HCT116 (cell line): ENCODE measurements at regions not wholly inside any gene's neighbourhood (a gene's known extent, or its start where the extent isn't known, plus 50 kb on each side); places are given as distances from the start of the nearest gene placed in this dataset.

Experiments
- ATAC-seq: fragments of 200-7000 bp; cut with Tn5 transposase; 2 replicates; pipeline ENCODE4 v1.9.1; 2020; ENCODE audit warnings: mild to moderate bottlenecking, moderate library complexity
- BruUV-seq: library from RNA; stranded (reverse); fragments of 400-500 nt; replicated peaks from 2 replicates; lab custom pipeline; 2021; lab: Mats Ljungman, UMichigan
- CTCF ChIA-PET: fragments of 300-600 bp; sonication (Branson Sonifier 250); formaldehyde crosslinking; loops from one replicate; lab custom pipeline; 2021; ENCODE audit warnings: antibody characterized with exemption; lab: Charles Lee
- POLR2A ChIA-PET: fragments of 300-600, 350-600 bp; sonication (Branson Sonifier 250); formaldehyde crosslinking; loops from one replicate; lab custom pipeline; 2021; ENCODE audit warnings: antibody characterized with exemption; lab: Charles Lee
- RAD21 ChIA-PET, 2 experiments: fragments of 300-600 bp; sonication (Branson Sonifier 250); formaldehyde crosslinking; loops; one replicate each; lab custom pipeline; 2023; ENCODE audit warnings: low total read pairs in 2 of 2; ENCODE audit not compliant: uncharacterized antibody in 2 of 2, unreplicated experiment in 2 of 2, low non-redundant PET in 1 of 2; lab: Charles Lee
- DNase-seq: peaks from one replicate; pipeline ENCODE4 v3.0.0-alpha.2; 2010; ENCODE audit warnings: low read depth, low spot score
- H2AFZ ChIP-seq: fragments of 200-600 bp; shearing (Covaris generic), sonication (generic); 2 replicates; pipeline ENCODE4 v1.6.1; 2017; ENCODE audit warnings: low read depth, mixed run types, mixed read lengths, antibody characterized with exemption, low read length; ENCODE audit not compliant: poor library complexity, severe bottlenecking
- H3K27ac ChIP-seq: 2 replicates; pipeline ENCODE4 v1.5.1; 2012; ENCODE audit warnings: low read depth, low read length
- H3K27me3 ChIP-seq: fragments of 200-600 bp; sonication (generic); 2 replicates; pipeline ENCODE4 v1.6.1; 2016; ENCODE audit warnings: mixed run types, low read length, mixed read lengths; ENCODE audit not compliant: insufficient read depth
- H3K36me3 ChIP-seq, 2 experiments: fragments of 200-500 bp in 1 of 2; fragments of 200-600 bp in 1 of 2; sonication (Bioruptor generic) in 1 of 2; sonication (generic) in 1 of 2; 2 replicates each; pipeline versions ENCODE4 v1.5.1 to v1.6.1; 2014 to 2016; ENCODE audit warnings: low read length in 2 of 2, inconsistent platforms in 1 of 2, mixed read lengths in 1 of 2, mixed run types in 1 of 2; ENCODE audit not compliant: insufficient read depth in 2 of 2, control insufficient read depth in 1 of 2
- H3K4me1 ChIP-seq, 2 experiments: fragments of 200-600 bp in 1 of 2; sonication (generic) in 1 of 2; 2 replicates each; pipeline versions ENCODE4 v1.5.1 to v1.6.1; 2012 to 2017; ENCODE audit warnings: low read length in 2 of 2, inconsistent platforms in 1 of 2, mild to moderate bottlenecking in 1 of 2, mixed read lengths in 1 of 2, mixed run types in 1 of 2, moderate library complexity in 1 of 2; ENCODE audit not compliant: insufficient read depth in 2 of 2, control insufficient read depth in 1 of 2
- H3K4me2 ChIP-seq: fragments of 200-600 bp; sonication (generic); 2 replicates; pipeline ENCODE4 v1.6.1; 2017; ENCODE audit warnings: mixed run types, low read length, mixed read lengths
- H3K4me3 ChIP-seq, 2 experiments: fragments of 200-600 bp in 1 of 2; sonication (generic) in 1 of 2; replicated peaks in 1 of 2; 2 replicates each; pipeline ENCODE4 v1.5.1; 2011 to 2016; ENCODE audit warnings: low read length in 2 of 2, control low read depth in 1 of 2, low read depth in 1 of 2, mild to moderate bottlenecking in 1 of 2, mixed read lengths in 1 of 2, mixed run types in 1 of 2
- H3K79me2 ChIP-seq: fragments of 200-600 bp; sonication (generic); 2 replicates; pipeline ENCODE4 v1.6.1; 2017; ENCODE audit warnings: mild to moderate bottlenecking, mixed run types, low read length, moderate library complexity, mixed read lengths; ENCODE audit not compliant: insufficient read depth
- H3K9ac ChIP-seq: fragments of 200-600 bp; sonication (generic); 2 replicates; pipeline ENCODE4 v1.6.1; 2016; ENCODE audit warnings: low read length, mixed read lengths
- H3K9me2 ChIP-seq: fragments of 200-600 bp; sonication (generic), shearing (Covaris generic); 2 replicates; pipeline ENCODE4 v1.6.1; 2017; ENCODE audit warnings: mixed run types, mild to moderate bottlenecking, moderate library complexity; ENCODE audit not compliant: insufficient read depth
- H3K9me3 ChIP-seq, 2 experiments: fragments of 200-500 bp in 1 of 2; fragments of 200-600 bp in 1 of 2; sonication (Bioruptor generic) in 1 of 2; sonication (generic) in 1 of 2; 2 replicates each; pipeline ENCODE4 v1.6.1; 2014 to 2017; ENCODE audit warnings: low read length in 2 of 2, mixed read lengths in 2 of 2, inconsistent platforms in 1 of 2, low read depth in 1 of 2, mild to moderate bottlenecking in 1 of 2, mixed run types in 1 of 2, moderate library complexity in 1 of 2; ENCODE audit not compliant: control insufficient read depth in 1 of 2, insufficient read depth in 1 of 2
- H4K20me1 ChIP-seq: fragments of 200-600 bp; sonication (generic), shearing (Covaris generic); 2 replicates; pipeline ENCODE4 v1.6.1; 2017; ENCODE audit warnings: mixed run types, mild to moderate bottlenecking, moderate library complexity; ENCODE audit not compliant: insufficient read depth
- CBX3 ChIP-seq: IDR thresholded peaks from 2 replicates; pipeline ENCODE4 v1.6.1; 2012; ENCODE audit warnings: low read depth
- CEBPB ChIP-seq: IDR thresholded peaks from 2 replicates; pipeline ENCODE4 v1.6.1; 2012; ENCODE audit warnings: low read depth
- EGR1 ChIP-seq: IDR thresholded peaks from 2 replicates; pipeline ENCODE4 v1.6.1; 2012; ENCODE audit warnings: low read depth
- ELF1 ChIP-seq: IDR thresholded peaks from 2 replicates; pipeline ENCODE4 v1.6.1; 2012; ENCODE audit warnings: low read depth, borderline replicate concordance
- EZH2phosphoT487 ChIP-seq: fragments of 200-600 bp; IDR thresholded peaks from 2 replicates; pipeline ENCODE4 v1.6.1; 2018; ENCODE audit warnings: antibody characterized with exemption, borderline replicate concordance
- FOSL1 ChIP-seq: IDR thresholded peaks from 2 replicates; pipeline ENCODE4 v1.6.1; 2012; ENCODE audit warnings: low read depth
- JUND ChIP-seq: IDR thresholded peaks from 2 replicates; pipeline ENCODE4 v1.6.1; 2012
- POLR2A ChIP-seq: IDR thresholded peaks from 2 replicates; pipeline ENCODE4 v1.7.0; 2011; ENCODE audit warnings: borderline replicate concordance; ENCODE audit not compliant: insufficient read depth, insufficient read length; ENCODE audit errors: extremely low read depth
- POLR2AphosphoS5 ChIP-seq: IDR thresholded peaks from 2 replicates; pipeline ENCODE4 v1.6.1; 2011; ENCODE audit warnings: mild to moderate bottlenecking, low read depth, low read length, moderate library complexity
- SIN3A ChIP-seq: IDR thresholded peaks from 2 replicates; pipeline ENCODE4 v1.6.1; 2012; ENCODE audit warnings: low read depth
- SP1 ChIP-seq: IDR thresholded peaks from 2 replicates; pipeline ENCODE4 v1.6.1; 2012; ENCODE audit warnings: low read depth
- SRF ChIP-seq: IDR thresholded peaks from 2 replicates; pipeline ENCODE4 v1.6.1; 2012; ENCODE audit warnings: low read depth
- TCF7L2 ChIP-seq: IDR thresholded peaks from 2 replicates; pipeline ENCODE4 v1.7.0; 2011; ENCODE audit warnings: borderline replicate concordance, inconsistent platforms; ENCODE audit not compliant: insufficient read depth, insufficient read length; ENCODE audit errors: extremely low read depth
- ZFX ChIP-seq: fragments of 450-650 bp; IDR thresholded peaks from 2 replicates; pipeline ENCODE4 v1.6.1; 2017
- ZNF274 ChIP-seq: fragments of 200-500 bp; sonication (Bioruptor generic); IDR thresholded peaks from 2 replicates; pipeline ENCODE4 v1.6.1; 2014; ENCODE audit warnings: mild to moderate bottlenecking, low read depth, low read length, inconsistent platforms
- intact Hi-C: fragments of 100-400 bp; cut with micrococcal nuclease; formaldehyde crosslinking; loops from 2 replicates; pipeline ENCODE4 v1.10.0; 2022
- TF ChIP-seq, protein P1 (sequence below): IDR thresholded peaks from 2 replicates; pipeline ENCODE4 v1.6.1; 2012; ENCODE audit warnings: low read depth
- TF ChIP-seq, protein P2 (sequence below): IDR thresholded peaks from 2 replicates; pipeline ENCODE4 v1.6.1; 2012
- TF ChIP-seq, protein P3 (sequence below), 3 experiments: fragments of 200-600 bp in 1 of 3; sonication (generic) in 1 of 3; IDR thresholded peaks in 2 of 3; conservative IDR thresholded peaks in 1 of 3; 2 replicates each; pipeline ENCODE4 v1.5.1; 2012 to 2017; ENCODE audit warnings: low read depth in 2 of 3, low read length in 2 of 3, antibody characterized with exemption in 1 of 3, borderline replicate concordance in 1 of 3, control low read depth in 1 of 3, mild to moderate bottlenecking in 1 of 3, mixed read lengths in 1 of 3, mixed run types in 1 of 3, moderate library complexity in 1 of 3; ENCODE audit not compliant: insufficient read depth in 1 of 3
- TF ChIP-seq, protein P4 (sequence below): IDR thresholded peaks from 2 replicates; pipeline ENCODE4 v1.6.1; 2011; ENCODE audit warnings: mild to moderate bottlenecking, low read length, moderate library complexity; ENCODE audit not compliant: insufficient replicate concordance; ENCODE audit errors: extremely low read depth
- TF ChIP-seq, protein P5 (sequence below): IDR thresholded peaks from 2 replicates; pipeline ENCODE4 v1.6.1; 2012

DNA sequence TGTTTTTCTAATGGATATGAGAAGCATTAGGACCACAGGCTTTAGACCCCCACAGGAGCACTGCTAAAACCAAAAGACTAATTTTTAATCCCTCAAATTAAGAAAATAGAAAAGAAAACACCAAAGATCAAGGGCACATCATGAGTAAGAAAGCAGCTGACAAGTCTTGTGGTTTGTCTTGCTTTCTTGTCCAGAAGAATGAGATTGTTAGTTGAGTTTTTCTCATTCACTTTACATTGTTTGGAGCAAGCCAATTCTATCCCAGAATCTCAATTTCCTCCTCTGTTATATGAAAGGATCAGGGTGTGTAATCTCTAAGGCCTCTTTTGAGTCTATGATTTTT, 899.0 kb downstream of the KCNJ2 start:
- Histone ChIP-seq H3K9me2 (peaks cover 3% of the 10 kb centered on the region; the same call in 1 of the 2 replicates), H3K27ac (no peak overlapping the region), H3K9me3 (no peaks in the 10 kb centered on the region), H3K9ac (no peak overlapping the region), H2AFZ (peak overlapping the region; percentile 20), H3K36me3 (no peaks in the 10 kb centered on the region)
- ChIA-PET POLR2A (no interaction called here), CTCF (no interaction called here)
- BruUV-seq: no TSS peak
- TF ChIP-seq, protein P1, sequence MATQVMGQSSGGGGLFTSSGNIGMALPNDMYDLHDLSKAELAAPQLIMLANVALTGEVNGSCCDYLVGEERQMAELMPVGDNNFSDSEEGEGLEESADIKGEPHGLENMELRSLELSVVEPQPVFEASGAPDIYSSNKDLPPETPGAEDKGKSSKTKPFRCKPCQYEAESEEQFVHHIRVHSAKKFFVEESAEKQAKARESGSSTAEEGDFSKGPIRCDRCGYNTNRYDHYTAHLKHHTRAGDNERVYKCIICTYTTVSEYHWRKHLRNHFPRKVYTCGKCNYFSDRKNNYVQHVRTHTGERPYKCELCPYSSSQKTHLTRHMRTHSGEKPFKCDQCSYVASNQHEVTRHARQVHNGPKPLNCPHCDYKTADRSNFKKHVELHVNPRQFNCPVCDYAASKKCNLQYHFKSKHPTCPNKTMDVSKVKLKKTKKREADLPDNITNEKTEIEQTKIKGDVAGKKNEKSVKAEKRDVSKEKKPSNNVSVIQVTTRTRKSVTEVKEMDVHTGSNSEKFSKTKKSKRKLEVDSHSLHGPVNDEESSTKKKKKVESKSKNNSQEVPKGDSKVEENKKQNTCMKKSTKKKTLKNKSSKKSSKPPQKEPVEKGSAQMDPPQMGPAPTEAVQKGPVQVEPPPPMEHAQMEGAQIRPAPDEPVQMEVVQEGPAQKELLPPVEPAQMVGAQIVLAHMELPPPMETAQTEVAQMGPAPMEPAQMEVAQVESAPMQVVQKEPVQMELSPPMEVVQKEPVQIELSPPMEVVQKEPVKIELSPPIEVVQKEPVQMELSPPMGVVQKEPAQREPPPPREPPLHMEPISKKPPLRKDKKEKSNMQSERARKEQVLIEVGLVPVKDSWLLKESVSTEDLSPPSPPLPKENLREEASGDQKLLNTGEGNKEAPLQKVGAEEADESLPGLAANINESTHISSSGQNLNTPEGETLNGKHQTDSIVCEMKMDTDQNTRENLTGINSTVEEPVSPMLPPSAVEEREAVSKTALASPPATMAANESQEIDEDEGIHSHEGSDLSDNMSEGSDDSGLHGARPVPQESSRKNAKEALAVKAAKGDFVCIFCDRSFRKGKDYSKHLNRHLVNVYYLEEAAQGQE: no peak
- TF ChIP-seq, protein P2, sequence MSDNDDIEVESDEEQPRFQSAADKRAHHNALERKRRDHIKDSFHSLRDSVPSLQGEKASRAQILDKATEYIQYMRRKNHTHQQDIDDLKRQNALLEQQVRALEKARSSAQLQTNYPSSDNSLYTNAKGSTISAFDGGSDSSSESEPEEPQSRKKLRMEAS: no peak
- TF ChIP-seq ZNF274: no peak
- TF ChIP-seq ELF1: no peak
- TF ChIP-seq CBX3: no peak
- no peak for TF ChIP-seq FOSL1
- TF ChIP-seq ZFX: no peak
- TF ChIP-seq SIN3A: no peak
- no peak for TF ChIP-seq SRF
- no peak for TF ChIP-seq EZH2phosphoT487
- TF ChIP-seq POLR2A: no peak
- TF ChIP-seq TCF7L2: no peak
- TF ChIP-seq, protein P3, sequence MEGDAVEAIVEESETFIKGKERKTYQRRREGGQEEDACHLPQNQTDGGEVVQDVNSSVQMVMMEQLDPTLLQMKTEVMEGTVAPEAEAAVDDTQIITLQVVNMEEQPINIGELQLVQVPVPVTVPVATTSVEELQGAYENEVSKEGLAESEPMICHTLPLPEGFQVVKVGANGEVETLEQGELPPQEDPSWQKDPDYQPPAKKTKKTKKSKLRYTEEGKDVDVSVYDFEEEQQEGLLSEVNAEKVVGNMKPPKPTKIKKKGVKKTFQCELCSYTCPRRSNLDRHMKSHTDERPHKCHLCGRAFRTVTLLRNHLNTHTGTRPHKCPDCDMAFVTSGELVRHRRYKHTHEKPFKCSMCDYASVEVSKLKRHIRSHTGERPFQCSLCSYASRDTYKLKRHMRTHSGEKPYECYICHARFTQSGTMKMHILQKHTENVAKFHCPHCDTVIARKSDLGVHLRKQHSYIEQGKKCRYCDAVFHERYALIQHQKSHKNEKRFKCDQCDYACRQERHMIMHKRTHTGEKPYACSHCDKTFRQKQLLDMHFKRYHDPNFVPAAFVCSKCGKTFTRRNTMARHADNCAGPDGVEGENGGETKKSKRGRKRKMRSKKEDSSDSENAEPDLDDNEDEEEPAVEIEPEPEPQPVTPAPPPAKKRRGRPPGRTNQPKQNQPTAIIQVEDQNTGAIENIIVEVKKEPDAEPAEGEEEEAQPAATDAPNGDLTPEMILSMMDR (IDR thresholded peaks at IDR 0.05 in 2 of 3, conservative IDR thresholded peaks at IDR 0.05 in 1 of 3; ENCODE audit: borderline replicate concordance in 1 of 3, insufficient read depth in 1 of 3, low read depth in 2 of 3, low read length in 2 of 3): no peak
- TF ChIP-seq, protein P4, sequence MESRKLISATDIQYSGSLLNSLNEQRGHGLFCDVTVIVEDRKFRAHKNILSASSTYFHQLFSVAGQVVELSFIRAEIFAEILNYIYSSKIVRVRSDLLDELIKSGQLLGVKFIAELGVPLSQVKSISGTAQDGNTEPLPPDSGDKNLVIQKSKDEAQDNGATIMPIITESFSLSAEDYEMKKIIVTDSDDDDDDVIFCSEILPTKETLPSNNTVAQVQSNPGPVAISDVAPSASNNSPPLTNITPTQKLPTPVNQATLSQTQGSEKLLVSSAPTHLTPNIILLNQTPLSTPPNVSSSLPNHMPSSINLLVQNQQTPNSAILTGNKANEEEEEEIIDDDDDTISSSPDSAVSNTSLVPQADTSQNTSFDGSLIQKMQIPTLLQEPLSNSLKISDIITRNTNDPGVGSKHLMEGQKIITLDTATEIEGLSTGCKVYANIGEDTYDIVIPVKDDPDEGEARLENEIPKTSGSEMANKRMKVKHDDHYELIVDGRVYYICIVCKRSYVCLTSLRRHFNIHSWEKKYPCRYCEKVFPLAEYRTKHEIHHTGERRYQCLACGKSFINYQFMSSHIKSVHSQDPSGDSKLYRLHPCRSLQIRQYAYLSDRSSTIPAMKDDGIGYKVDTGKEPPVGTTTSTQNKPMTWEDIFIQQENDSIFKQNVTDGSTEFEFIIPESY: no peak
- TF ChIP-seq EGR1: no peak
- TF ChIP-seq JUND: no peak
- no peak for TF ChIP-seq POLR2AphosphoS5
- TF ChIP-seq CEBPB: no peak
- TF ChIP-seq, protein P5, sequence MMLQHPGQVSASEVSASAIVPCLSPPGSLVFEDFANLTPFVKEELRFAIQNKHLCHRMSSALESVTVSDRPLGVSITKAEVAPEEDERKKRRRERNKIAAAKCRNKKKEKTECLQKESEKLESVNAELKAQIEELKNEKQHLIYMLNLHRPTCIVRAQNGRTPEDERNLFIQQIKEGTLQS: no peak
- TF ChIP-seq SP1: no peak
- TF ChIP-seq, all 23 proteins: peak for 0
- intact Hi-C loops: no loop called here
- RAD21 ChIA-PET: no interaction called here
- no peak overlapping the region for H3K4me2 ChIP-seq
- peaks cover 6 to 22% of the 10 kb centered on the region in 2 experiments; a peak in 3 of 4 replicates for H3K4me1 ChIP-seq
- no peak overlapping the region for H3K4me3 ChIP-seq
- H3K79me2 ChIP-seq: no peaks in the 10 kb centered on the region
- DNase-seq (no peak), ATAC-seq (no peak)
- no peaks in the 10 kb centered on the region for H4K20me1 ChIP-seq
- H3K27me3 ChIP-seq: no peaks in the 10 kb centered on the region
